GM21526 (cell line): ENCODE measurements at regions not wholly inside any gene's neighbourhood (a gene's known extent, or its start where the extent isn't known, plus 50 kb on each side); places are given as distances from the start of the nearest gene placed in this dataset.
"Not testable (repeated sequence)": the region's sequence is repeated elsewhere in the genome, so short reads cannot be mapped to it uniquely, and the experiment has no call there.

Experiments used
- ATAC-seq: cut with Tn5 transposase; IDR thresholded peaks from one replicate; pipeline ENCODE4 v1.9.1; 2021; ENCODE audit warnings: moderate library complexity; ENCODE audit not compliant: unreplicated experiment, low FRiP score

DNA sequence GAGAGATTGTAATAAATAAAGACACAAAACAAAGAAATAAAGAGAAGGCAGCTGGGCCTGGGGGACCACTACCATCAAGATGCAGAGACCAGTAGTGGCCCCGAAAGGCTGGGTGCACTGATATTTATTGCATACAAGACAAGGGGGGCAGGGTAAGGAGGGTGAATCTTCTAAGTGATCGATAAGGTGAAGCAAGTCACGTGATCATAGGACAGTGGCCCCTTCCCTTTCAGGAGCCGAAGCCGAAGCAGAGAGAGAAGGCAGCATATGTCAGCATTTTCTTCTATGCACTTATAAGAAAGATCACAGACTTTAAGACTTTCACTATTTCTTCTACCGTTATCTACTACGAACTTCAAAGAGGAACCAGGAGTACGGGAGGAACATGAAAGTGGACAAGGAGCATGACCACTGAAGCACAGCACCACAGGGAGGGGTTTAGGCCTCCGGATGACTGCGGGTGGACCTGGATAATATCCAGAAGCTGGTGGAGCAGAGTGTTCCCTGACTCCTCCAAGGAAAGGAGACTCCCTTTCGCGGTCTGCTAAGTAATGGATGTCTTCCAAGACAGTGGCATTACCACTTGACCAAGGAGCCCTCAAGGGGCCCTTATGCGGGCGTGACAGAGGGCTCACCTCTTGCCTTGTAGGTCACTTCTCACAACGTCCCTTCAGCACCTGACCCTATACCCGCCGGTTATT, 126.4 kb downstream of the RBM46 start:
- not testable (repeated sequence) for ATAC-seq

DNA sequence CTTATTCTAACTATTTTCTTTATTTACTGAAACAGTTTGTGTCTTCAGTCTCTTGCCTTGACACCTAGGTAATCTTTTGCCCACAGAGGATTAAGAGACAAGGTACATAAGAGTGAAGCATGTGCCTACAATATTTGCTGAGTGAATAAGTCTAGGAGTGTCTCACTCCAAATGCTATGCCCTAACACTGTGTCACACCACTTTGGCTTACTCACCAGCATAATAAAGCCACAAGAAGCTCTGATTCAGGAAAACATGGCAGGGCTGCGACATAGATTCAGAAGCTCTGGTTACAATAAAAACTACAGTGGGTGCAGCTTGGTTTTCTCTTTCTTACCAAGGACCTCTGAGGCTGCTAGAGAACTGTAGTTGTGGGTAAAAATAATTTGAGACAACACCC, 127.1 kb downstream of the RBM46 start:
- no peak for ATAC-seq

DNA sequence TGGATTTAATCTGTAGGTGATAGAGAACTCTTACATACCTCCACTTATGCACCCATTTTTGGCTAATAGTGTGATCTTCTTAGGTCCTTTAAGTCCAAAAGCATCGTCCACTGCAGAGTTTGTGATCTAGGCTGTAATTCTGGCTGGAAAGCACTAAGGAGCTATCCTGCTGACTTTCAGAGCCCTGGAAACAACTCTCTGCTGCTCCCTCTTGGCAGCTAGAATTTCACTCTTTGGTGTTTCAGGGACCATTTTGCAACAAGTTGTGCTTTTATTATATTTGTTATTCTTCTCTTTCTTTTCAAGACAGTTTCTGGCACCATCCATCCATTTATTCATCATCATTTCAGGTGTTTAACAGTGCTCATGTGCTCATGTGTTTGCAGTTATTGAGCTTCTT, 130.0 kb downstream of the RBM46 start:
- ATAC-seq: no peak

DNA sequence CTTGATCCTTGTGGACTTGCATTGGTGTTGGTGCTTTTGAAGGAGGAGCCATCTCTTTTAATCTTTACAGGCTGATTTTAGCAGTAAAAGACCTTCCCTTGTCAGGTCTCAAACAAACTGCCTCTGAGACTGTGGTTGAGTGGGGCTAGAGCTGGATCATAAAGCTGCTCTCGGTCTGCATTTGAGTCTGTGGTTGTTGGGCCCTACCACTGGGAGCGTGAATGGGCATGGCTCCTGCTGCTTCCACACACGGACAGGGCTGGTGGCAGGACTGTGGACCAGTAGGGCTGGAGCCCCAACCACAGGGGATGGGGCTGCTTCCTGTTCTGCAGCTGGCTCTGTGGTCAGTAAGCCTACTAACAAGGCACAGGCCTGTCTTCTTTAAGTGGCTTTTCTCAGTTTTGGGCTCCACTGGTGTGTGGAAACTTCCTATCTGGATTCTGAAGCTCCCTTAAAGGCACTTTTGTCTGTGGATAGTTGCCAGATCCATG, 130.6 kb downstream of the RBM46 start:
- ATAC-seq: no peak

DNA sequence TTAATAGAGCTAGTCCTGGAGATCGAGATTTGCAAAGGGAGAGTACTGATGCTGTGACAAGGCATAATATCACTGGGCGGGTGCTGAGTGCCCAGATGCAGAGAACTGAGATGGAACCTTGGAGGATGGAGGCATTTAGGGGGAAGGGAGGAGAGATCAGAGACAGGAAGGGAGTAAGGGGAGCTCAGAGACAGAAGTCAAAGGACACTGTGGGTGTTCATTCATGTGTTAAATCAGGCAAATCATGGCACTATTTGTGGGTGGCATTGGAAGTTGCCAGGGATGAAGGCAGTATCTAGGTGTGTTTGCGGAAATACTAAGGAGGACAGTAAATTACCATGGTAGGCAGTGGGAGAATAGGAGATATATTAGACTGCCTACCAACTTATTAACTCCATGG, 135.0 kb downstream of the RBM46 start:
- ATAC-seq: no peak

DNA sequence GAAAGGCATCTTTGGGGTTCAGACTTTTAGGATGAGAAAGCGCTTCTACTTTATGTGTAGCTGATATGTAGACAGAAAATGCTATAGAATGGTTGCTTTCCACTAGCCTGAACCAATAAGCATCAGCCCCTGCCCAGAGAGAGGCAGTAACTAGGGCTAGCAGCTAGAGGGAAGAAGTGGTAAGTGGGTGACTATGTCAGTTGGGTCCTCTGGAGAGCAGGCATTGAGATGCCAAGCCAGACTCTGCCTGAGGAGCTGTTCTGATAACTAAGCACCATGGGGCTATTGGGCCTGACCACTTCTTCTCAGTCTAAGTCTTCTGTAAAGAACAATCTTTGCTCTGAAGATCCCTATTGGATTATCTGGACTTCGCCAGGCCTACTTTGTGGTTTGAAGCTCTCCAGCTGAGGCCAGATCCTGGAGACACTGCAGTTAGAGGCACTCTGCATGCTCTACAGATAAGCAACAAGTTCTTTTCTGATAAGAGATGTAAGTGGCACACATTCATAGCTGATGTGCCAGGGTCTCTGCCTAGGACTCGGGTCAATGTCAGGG, 146.1 kb downstream of the RBM46 start:
- no peak for ATAC-seq

DNA sequence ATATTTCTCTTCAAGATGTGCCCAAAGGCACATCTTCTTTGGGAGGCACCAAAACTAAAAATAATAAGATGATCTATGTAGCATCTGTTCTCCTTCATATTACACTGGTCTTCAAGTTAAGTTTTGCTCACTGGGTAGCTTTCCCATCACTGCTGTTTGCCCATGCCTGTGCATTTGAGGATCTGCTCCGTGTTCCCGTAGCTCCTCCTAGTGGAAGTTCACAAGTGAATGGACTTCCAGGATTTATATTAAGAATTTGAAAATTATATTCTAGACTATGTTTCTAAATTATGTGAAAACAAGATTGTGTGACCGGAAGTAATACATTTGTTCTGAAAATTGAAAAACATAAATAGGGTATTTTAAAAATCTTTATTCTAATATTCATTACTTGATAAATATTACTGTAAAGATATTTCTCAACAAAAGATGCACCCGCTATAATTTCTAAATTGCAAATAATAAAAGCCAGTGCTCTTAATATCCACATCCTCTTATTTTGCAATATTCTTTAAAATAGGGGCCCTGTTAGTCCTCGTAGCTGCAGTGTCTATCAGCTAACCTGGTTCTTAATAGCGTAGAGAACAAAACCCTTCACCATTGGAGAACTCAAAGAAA, 147.7 kb downstream of the RBM46 start:
- no peak for ATAC-seq

DNA sequence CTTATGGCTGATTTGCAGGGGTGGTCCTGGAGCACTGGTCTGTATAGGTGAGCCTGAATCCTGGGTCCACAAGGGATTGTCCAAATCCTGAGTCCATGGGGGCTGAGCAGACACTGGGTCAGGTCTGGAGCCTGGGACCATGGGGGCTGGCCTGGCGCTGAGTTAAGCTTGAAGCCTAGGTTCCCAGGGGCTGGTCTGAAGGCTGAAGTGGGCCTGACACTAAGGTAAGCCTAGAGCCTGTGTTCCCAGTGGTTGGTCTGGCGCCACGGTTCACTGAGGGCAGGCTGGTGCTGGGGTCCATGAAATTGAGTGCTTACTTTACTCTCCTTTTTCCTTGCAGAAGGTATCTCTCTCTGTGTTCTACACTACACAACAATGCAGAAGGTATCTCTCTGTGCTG, 155.8 kb downstream of the RBM46 start:
- no peak for ATAC-seq

DNA sequence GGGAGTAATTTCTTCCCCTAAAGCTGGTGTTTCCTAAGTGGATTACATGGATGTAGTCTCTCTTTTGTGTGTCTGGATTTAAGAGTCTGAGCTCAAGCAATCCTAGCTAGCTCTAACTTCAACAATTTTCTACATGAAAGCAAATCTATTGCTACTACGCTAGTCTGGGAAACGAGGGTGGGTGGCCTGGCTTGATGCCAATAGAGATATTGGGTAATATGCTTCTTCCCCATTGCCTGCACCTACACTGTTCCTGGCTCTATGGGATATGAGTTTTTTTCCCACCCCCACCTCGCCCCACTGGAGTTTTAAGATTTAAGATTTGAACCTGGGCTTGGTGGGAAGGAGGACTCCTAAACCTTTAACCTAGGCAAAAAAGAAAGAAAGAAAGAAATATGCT, 158.8 kb downstream of the RBM46 start:
- ATAC-seq: no peak

DNA sequence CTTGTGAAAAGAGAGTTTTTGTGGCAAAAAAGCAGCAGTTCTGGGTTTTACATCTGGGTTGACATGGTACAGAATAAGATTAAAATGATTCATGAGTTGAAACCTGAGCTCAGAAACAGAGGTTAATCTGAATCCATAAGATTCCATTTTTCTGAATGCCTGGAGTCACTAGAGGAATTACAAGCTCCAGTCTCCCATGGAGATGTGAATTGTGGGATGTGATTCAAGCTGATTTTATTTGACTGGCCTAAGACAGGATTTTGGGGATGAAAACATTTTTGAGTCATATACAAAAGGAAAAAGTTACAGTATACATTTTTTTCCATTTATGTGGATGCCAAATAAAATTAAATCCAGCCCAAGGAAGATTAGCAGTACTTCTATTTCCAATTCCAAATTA, 161.1 kb downstream of the RBM46 start:
- ATAC-seq: no peak

DNA sequence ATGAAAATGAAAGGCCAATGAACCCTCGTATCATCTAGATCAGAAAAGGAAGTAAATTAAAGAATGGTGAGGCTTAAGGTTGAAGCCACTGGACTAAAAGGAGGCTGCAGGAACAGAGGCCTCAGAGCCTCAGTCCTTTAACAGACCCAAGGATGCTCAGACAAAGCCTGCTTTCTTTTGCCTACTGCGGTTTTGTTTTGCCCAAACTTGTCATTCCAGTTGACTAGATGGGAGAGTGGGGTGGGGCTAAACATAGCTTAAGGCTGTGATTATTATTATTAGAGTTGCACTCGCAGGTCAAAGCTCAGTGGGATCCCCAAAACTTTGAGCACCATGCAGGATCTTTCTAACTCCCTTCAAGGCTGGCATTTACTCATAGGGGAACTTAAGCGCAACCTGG, 163.9 kb downstream of the RBM46 start:
- ATAC-seq: no peak

DNA sequence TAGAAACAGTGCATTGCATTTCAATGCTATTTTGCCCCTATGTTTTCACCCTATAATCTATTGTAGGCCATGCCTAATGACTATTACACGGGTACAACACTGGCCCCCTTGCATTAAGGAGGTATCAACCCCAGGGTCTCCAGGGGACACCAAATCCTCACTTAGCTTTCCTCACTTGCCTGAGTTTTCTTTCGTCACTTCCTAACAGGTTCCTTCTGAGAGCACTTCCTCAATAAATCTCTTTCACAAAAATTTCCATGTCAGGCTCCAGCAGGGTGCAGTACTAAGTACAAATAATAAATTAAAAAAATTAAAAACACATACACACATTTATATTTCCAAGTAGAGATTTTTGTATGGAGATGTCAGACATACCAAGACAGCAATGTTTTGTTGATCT, 165.0 kb downstream of the RBM46 start:
- ATAC-seq: no peak

DNA sequence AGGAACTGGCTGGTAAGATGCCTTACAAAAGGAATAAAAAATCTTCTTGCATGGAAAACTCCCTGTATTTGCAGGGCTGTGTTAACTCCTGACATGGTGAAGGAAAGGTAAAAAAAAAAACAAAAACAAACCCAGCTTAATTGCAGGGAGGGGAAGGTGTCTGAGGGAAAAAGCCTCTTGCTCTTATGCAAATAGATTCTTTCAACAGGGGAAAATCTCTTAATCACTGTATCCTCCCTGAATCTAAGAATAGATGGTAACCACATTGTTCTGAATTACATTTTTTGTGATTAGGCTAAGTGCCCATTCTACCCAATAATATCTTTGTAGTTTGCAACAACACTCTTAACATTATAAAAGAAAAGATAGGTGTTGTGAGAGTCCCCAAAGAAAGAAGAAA, 172.6 kb downstream of the RBM46 start:
- ATAC-seq: no peak

DNA sequence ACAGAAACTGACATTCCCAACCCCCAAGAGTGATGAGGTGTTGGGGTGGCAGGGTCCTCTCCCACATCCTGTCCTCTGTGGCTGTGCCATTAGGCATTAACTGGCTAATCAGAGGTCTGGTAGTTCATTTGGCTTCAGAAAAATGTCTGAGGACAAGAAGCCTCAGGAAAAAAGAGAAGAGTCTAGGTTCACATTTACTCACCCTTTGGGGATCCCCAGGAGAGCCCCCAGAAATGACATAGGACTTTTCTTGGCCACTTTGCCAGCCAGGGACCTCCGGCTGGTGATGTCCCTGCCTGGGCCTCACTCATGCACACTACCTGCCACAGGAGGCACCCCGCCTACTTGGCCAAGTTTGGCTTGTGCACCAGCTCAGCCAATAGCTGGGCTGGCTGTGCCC, 173.0 kb downstream of the RBM46 start:
- ATAC-seq: no peak

DNA sequence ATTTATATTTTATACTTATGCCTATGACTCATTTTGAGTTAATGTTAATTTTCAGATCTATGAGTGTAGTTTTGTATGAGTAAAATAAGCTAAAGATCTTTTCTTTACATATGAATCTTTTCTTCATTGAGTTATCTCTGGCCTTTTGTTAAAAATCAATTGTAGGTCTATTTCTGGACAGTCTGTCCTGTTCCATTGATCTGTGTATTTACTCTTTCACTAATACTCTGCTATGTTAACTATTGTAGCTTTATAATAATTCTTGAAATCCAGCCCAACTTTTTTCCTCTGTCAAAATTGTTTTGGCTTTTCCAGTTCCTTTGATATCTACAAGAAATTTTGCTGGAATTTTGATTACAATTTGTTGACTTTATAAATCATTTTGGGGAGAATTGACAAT, 177.0 kb downstream of the RBM46 start:
- ATAC-seq: no peak

DNA sequence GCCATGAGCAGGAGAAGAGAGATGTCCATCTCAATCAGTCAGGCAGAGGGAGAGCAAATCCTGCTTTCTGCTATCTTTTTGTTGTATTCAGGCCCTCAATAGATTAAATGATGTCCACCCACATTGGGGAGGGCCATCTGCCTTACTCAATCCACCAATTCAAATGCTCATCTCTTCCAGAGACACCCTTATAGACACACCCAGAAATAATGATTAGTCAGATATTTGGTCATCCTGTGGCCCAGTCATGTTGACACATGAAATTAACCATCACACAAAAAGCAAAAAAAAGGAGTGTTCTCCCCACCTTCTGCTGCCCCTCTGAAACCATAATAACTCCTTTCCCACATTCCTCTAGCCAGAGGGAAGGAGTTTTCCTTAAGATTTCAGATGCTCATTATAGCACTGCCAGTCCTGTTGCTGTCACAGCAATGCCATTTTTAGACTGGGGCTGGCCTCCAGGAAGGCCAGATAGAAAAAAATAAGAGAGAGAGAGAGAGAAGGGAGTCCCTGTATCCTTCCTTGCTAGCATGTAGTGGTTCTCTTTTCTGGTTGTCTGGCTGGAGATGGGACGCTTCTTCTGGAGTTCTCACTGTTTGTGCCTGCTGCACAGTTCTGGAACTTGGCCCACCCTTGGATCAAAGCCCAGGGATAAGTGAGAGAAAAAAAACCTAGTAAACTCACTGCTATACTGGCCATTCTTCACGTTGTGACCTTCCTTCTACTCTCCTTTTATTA, 177.7 kb downstream of the RBM46 start:
- ATAC-seq: no peak

DNA sequence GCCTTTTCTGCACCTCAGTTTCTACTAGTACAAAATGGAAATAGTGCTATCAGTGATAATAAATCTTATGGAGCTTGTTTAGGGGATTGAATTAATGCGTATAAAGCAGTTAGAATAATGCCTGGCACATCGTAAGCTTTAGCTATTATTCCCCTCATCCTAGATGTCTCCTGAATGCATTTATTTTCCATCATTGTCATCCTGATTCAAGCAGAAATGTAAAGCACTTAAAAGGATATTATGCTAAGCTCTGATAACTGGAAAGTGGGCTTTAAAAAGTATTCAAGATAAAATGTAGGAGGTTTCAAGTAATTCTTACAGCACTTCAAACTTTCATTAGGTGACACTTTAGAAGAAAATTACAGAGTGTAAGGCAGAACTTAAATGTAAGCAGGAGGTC, 178.7 kb downstream of the RBM46 start:
- ATAC-seq: no peak

DNA sequence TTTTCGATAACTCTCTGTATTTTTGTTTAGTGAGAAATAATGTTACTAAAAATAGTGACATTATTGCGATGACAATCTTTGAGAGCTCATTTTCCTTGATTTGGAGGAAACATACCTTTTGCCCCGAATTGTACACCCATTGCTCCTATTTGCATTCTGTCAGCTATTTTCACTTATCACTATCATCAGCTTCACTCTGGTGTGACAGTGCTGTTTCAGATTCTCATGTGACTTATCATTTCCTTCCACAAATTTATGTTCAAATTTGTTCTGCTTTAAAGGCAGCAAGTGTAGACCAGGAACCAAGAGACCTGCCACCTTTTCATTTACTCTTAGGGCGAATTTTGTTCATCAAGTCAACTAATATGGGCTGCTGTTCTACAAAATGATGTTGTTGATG, 179.4 kb downstream of the RBM46 start:
- peak; percentile 66 for ATAC-seq

DNA sequence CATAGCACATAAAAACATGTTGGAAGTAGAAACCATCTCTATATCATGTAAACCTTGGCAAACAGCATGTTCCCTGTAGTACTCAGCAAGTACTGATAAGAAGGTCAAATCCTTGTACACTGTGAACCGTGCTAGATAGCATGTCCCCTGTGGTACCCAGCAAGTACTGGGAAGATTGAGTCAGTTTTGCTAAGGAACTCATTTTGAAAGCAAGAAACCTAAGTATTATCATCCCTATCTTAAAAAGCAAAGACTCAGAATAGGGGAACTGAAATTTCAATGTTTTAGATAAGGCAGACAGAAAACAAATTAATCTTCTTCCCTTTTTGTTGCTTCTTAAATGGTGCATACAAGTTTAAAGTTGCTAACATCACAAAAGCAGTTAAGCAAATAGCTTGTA, 180.2 kb downstream of the RBM46 start:
- peak; percentile 99 for ATAC-seq

DNA sequence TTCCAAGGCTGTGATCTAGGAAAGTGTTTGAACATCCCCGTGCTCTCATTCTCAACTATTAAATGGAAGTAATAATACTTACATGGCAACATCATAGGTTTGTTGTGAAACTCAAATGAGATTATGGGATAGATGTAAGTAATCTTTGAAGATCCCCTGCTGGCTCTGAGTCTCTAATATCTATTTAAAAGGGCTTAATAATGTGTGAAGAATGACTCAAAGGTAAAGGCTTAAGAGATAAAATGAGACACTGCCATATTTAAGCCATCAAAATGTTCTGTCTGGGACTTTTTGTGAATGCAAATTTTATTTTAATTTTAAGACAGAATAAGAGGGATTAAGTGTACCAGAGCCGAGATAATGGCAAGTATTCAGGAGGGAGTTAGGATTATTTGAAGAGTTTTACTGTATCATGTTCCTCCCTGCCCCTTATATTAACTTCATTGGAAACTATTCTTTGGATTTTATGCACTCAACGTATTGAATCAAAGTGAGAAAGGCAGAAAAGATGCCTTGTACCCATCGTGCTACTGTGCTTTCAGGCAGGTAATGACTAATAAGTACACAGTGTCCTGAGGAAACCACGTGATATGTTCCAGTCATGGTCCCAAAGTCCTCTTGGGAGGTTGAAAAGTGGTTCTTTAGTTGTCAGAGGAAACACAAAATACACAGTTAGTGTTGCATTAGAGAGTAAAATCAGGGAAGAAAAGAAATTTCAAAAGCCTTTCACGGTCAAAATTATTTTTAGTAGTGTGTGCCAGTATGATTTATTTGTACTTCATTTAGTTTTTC, 192.4 kb downstream of the RBM46 start:
- no peak for ATAC-seq

DNA sequence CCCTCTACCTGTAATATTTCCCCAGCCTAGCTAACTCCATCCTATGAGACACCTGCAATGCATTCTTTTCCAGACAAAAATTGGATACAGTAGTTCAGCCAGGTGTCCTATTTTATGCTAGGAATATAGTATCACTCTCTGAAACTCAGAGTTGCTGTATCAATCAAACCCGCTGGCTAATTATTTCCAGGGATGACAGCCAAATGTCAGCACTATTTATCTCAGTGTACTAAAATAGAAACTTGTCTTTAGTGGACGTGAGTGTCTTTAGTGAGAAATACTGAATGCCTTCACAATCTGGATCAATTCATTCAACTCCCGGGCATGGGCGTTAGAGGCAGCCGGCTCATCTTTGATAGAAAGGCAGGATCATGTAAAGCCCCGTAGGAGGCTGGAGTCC, 196.2 kb downstream of the RBM46 start:
- no peak for ATAC-seq
